ENCODE measurements at regions not wholly inside any gene's neighbourhood (a gene's known extent, or its start where the extent isn't known, plus 50 kb on each side); places are given as distances from the start of the nearest gene placed in this dataset.

- TF ChIP-seq ZNF462 (CRISPR knock-in tag; IDR thresholded peaks at IDR 0.05) (no peak), POLR2AphosphoS5 (IDR thresholded peaks at IDR 0.05; ENCODE audit: low read depth) (no peak), CTCF (conservative IDR thresholded peaks at IDR 0.05; ENCODE audit: low read depth in 2 of 2) (no peak)
Measured at GRCh38 chr3:13217736-13218540, 144.7 kb upstream of the IQSEC1 start (continued).

GRCh38 chr3:13217253-13217652, 144.0 kb upstream of the IQSEC1 start:
- H3K27ac Mint-ChIP-seq: no peak overlapping the region
- H3K36me3 ChIP-seq (ENCODE audit: insufficient read depth): no peaks in the 10 kb centered on the region
- ATAC-seq: no peak
- no peaks in the 10 kb centered on the region for H3K79me2 ChIP-seq (replicated peaks; ENCODE audit: insufficient read depth)
- no peak overlapping the region for H3K4me2 ChIP-seq
- no peaks in the 10 kb centered on the region for H3K36me3 Mint-ChIP-seq (ENCODE audit: low read depth)
- peaks cover 4% of the 10 kb centered on the region for H3K27me3 Mint-ChIP-seq (ENCODE audit: insufficient read depth, low read depth, poor library complexity)
- no peak overlapping the region for H3K4me3 ChIP-seq
- H3K4me3 Mint-ChIP-seq: no peak overlapping the region
- H3K9me3 Mint-ChIP-seq: no peaks in the 10 kb centered on the region
- H3K4me1 ChIP-seq (ENCODE audit: insufficient read depth): no peaks in the 10 kb centered on the region
- H3K27ac ChIP-seq (ENCODE audit: low read depth): no peak overlapping the region
- TF ChIP-seq ZNF114 (CRISPR knock-in tag; IDR thresholded peaks at IDR 0.05) (no peak), STAT1 (IDR thresholded peaks at IDR 0.05; ENCODE audit: unreplicated experiment) (no peak), NANOG (IDR thresholded peaks at IDR 0.05; ENCODE audit: borderline replicate concordance) (no peak), REST (IDR thresholded peaks at IDR 0.05; ENCODE audit: unreplicated experiment) (no peak), EZH2 (IDR thresholded peaks at IDR 0.05; ENCODE audit: low read depth, unreplicated experiment) (no peak), POLR2AphosphoS5 (IDR thresholded peaks at IDR 0.05; ENCODE audit: low read depth) (no peak)
- H3F3A ChIP-seq (replicated peaks; ENCODE audit: low read depth): no peaks in the 10 kb centered on the region
- no peaks in the 10 kb centered on the region for H3K9me2 ChIP-seq (ENCODE audit: insufficient read depth)
- H3K27me3 ChIP-seq (ENCODE audit: insufficient read depth): no peaks in the 10 kb centered on the region
- H2AFZ ChIP-seq: no peak overlapping the region
- H3K4me1 Mint-ChIP-seq: peaks cover 13% of the 10 kb centered on the region
- DNase-seq (ENCODE audit: low spot score): no peak
- no peaks in the 10 kb centered on the region for H4K20me1 ChIP-seq (replicated peaks; ENCODE audit: insufficient read depth)
